ENCODE measurements at regions not wholly inside any gene's neighbourhood (a gene's known extent, or its start where the extent isn't known, plus 50 kb on each side); places are given as distances from the start of the nearest gene placed in this dataset.

DNA sequence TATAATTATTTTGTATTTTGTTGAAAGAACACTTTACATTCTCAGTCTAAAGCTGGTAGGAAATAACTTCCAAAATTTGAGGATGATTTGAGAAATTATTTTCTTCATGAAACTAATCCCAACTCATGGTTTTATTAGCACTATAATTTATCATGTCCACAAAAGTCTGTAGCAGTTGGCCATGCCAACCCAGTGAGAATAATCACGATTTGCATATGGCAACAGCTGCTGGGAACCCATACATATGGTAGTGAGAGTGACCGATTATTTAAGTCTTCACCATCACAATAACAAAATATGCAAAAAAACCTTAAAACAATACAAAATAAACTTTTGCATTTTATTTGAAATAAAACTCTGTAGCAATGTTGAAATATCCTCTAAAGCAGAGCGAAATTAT, 445.9 kb upstream of the ANO3 start:
- no peak for DNase-seq (ENCODE audit: low spot score)

DNA sequence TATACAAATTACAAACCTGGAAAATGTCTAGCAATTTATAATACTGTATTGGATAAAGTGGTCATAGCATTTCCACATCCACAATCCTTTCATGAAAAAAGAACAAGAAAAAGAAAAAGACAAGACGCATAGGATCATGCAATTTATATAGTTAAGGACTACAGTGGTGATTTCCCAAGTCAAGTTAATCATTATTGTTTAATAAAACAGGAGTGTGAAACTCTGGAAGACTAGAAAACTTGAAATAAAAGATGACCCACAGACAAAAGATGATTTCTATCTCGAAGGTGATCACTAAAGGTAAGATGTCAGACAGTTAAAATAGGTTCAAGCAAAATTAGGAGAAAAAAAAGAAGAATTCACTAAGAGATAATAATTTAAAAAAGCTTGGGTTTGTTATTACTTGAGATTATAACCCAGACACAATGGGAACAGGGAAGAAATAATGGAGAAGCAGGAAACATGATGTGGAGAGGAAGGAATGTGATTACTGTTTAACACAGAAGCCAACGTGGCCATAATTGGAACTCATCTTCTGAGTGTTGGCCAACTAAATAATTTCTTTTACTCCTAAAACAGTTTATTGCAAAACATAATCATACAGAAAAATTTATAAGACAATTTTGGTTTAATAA, 441.2 kb upstream of the ANO3 start:
- no peak for DNase-seq (ENCODE audit: low spot score)

DNA sequence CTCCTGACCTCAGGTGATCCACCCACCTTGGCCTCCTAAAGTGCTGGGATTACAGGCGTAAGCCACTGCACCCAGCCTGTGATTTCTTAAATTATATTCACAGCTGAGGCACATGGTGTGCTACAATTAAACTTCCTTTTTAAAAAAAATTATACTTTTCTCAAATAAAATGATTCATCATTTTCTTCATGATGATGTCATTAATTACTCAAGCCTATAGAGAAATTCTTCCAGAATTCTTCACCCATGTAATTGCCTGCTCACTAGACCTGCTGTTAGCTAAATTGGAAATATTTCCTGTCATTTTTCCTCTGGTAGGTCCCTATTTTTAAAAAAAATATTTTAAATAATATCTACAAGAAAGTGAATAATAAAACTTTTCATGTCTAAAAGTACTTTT, 440.0 kb upstream of the ANO3 start:
- no peak for DNase-seq (ENCODE audit: low spot score)

DNA sequence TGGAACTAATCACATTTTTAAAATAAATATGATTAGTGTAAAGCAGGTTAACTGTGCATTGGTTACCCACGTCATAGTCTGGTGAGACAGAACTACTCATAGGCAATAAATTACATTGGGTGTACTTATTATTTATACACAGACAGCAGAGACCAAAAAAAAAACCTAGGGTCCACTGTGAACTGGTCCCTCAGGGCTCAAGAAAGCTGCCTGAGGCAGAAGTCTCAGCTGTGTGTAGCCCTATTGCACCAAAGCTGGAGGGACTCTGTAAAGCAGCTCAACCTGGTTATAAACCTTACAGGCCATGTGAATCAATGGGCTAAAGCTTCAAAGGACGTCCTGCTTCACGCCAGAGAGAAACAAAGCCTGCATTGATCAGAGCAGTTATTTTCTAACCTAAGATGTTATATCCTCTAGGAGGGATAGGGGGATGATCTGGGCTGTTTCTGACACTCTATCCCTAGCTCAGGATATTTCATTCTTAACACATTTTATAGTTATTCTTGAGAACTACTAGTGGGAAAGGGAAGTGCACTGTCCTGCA, 432.2 kb upstream of the ANO3 start:
- no peak for DNase-seq (ENCODE audit: low spot score)

DNA sequence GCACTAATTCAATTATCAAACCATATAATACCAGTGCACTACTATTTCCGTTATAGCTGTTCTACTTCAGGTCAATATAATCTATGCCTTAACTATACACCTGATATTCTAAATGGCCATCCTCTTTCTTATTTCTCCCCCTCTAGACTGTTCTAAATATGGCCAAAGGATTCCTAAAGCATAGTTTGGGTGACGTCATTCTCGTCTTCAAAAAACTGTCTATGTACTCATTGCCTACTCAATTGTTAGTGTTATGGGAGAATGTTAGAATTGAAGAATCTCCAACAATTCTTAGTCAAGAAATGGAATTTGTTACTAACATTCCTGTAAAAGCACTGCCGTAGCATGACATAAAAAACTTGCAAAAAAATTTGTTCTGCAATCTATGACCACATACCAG, 431.1 kb upstream of the ANO3 start:
- DNase-seq (ENCODE audit: low spot score), result no peak

DNA sequence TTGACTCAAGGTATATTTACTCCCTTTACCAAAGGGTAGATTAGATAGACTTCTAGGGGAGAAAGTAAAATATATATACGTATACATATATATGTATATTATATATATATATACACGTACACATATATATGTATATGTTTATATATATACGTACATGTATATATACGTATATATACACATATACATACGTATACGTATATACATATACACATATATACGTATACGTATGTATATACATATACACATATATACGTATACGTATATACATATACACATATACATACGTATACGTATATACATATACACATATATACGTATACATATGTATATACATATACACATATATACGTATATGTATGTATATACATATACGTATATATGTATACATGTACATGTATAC, 430.5 kb upstream of the ANO3 start:
- no peak for DNase-seq (ENCODE audit: low spot score)

DNA sequence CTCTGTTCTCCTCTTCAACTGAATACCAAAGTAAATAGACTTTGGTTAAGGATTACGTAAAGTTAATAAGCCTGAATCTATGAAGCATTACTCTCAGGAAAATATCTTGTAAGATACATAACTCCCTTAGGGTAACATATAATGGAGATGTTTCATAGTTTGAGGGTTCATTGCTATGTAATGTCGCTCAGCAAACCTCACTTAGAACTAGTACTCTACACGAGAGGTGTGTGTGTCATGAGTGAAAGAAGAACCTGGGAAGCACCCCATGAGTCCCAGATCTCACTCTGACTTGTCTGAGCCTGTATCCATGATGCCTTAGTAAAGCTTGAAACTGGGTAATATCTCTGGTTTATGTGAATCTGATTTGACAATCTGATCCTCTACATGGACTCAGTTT, 429.5 kb upstream of the ANO3 start:
- no peak for DNase-seq (ENCODE audit: low spot score)

DNA sequence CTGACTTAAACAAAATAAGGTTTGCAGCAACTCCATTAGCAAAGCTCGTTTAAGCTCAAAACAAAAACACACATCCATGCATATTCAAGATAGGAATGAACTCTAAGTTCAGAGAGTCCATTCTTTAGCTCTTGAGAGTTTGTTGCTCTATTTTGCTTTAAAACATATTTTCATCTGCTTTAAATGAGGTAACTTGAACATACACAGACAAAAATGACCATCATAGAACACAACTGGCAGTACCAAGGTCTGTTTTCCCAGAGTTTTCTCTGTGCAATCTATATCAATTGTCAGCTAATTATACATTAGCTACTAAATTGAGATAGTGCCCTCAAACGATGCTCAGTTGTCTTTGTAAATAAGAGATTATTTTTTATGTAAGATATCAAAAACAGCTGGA, 423.2 kb upstream of the ANO3 start:
- DNase-seq (ENCODE audit: low spot score), result no peak

DNA sequence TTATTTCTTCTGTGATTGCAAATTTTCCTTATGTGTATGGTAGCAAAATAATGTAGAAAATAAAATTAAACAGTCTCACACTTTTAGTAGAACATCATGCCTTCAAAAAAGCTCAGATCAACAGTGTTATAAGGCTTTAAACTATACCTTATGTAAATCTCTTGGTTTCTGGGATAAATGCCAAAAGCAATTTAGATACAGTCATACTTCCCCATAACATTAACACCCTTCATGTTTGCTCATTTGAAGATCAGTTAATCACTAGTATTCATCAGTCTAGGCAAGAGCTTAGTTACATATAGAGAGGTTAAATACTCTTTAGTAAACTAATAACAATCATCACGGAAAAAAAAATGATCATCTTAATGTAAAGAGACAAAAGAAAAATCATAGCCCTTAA, 421.8 kb upstream of the ANO3 start:
- DNase-seq (ENCODE audit: low spot score), result no peak

DNA sequence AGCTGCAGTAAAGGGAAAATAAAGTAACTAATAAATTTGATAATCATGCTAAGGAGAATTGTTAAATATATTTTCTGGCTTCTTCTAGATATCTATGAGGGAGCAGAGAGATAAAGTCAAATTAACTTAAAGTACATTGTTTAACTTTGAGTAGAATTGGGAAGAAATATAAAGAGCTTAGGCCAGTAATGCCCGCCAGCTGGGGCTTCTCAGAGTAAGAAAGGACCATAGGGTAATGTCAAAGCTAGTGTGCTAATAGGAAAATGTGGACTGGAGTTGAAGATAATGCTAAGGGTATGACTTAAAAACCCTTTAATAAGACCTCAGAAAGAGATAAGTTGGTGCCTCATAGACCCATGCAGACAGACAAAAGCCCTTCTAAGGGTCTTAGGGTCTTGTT, 411.6 kb upstream of the ANO3 start:
- no peak for DNase-seq (ENCODE audit: low spot score)

DNA sequence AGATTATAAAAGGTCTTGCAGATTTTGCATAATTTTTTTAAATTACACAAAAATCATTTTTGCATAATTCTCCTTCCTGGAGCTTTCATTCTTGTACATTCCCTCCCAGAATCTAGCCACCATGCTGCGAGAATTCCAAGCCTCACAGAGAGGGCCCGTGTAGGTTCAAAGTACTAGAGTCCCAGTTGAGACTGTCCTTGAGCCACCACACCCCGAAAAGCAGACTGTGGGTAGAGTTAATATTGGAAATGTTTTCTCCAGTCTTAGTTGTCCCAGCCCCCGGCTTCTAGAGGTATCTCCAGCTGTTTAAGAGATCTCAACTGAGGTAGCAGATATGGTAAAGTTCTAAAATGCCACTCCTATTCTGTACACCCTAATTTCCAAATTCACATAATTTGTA, 407.3 kb upstream of the ANO3 start:
- DNase-seq (ENCODE audit: low spot score), result no peak

DNA sequence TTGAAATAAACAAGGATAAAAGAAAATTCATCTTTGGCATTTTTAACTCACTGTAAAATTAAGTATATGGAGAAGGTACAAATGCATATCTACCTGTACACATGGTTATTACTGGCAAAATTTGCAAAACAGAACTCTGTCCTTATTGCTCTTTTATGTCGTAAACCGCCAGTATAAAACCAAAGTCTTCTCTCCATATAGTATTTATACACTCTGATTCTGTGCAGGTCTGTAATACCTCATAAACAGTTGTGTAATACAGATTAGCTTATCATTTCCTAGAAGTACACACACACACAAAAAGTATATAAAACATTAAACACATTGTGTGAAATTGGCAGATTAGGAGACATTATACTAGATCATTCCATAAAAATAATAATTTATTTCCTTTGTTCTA, 406.6 kb upstream of the ANO3 start:
- DNase-seq (ENCODE audit: low spot score), result no peak

DNA sequence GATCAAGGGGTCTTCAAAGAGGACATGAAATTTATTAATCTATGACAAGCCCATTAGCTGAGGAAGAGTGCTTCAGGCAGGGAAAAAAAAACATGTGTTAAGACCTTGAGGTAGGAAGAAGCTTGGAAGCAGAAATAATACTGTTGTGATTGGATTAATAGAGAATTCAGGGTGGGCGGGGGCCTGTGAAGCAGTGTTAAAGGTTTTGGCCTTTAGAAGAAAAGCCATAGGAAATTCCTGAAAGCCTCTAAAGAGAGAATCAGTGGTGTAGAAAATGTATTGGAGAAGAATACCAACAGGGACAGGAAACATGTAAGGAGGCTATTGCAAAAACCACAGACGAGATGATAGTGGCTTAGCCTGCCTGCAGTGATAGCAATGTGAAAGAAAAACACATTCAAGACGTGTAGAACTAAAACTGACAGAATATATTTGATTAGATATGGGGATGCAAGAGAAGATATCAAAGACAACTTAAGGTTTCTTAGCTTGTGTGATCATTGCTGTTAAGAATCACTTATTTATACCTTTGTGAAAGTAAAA, 404.4 kb upstream of the ANO3 start:
- DNase-seq (ENCODE audit: low spot score), result no peak

DNA sequence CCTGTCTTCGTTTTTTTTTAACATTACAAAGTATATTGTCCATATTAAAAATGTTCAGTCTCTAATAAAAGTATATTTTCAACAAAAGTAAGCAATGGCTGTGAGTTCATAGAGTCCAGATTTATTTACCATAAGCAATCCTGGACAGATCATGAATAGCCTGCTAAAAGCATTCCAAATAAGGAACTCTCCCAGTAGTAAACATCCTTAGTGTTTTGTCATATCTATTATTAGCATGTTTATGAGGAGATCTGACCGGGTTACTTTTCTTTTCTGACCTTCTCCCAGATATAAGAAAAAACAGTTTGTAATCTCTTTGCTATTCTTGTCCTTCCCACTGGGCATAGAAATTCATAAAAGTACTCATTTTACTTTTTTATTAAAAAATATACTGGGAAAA, 403.9 kb upstream of the ANO3 start:
- no peak for DNase-seq (ENCODE audit: low spot score)

DNA sequence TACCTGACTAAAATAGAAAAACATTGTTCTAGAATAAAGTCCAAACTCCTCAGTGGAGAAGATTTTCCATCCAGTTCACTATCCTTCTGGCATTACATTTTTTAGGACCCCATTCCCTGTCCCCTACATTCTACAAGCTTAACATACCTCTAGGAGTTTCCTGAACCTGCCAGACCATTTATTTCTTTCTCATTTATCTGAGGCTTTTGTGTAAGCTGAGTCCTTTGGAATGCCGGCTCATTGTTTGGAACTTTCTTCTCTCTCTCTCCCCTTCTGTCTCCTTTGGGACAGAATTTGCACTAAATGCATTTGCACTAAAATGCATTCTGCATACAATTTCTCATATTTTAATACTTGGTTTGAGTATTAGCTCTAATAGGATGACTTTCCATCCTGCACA, 393.0 kb upstream of the ANO3 start:
- DNase-seq (ENCODE audit: low spot score), result no peak

DNA sequence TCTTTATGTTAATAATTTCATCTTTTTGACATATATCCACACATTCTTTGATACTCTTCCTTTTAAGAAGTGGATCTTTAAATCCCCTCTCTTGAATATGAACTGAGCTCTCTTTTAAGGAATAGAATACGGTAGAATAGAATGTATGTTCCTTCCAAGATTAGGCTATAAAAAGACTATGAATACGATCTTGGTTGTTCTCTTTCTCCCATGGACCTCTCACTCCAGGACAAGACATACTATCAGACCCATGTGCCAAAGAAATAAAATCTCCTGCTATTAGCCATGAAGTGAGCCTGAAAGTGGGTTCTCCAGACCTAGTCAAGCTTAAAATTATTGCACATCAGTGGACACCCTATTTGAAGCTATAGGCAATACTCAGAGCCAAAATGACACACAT, 392.2 kb upstream of the ANO3 start:
- no peak for DNase-seq (ENCODE audit: low spot score)

DNA sequence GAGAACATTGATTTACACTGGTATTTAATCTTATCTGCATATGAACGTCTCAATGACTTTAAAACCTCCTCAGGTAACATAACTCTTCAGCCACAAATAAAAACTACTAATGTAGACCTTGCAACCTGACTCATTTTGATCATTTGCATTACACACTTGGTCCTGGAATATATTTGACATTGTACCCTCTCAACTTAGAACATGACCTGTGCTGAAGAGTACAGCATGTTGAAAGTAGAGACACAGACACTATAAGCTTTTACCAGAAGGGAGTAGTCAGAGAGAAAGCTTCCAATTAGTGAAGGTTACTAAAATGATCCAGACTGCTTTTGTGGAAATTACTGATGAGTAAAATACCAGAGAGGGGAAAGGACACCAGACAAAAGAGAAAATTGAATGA, 390.6 kb upstream of the ANO3 start:
- no peak for DNase-seq (ENCODE audit: low spot score)

DNA sequence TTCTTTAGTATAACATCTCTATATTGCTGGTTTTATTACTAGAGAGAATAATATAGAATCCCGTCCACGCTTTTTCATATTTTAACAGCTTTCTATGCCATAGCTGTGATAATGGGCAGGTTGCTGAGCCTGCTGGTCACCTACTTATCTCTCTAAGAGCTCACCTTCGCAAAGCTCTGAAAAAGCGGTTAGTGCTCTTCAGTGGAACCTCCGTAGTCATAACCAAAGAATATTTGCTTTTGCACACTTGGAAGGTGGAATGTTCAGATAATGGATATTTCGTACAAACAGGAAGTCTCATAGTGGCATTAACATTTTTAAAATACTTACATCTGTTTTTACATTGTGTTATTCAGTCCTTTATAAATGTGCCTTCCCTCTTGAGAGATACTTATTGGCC, 388.9 kb upstream of the ANO3 start:
- DNase-seq (ENCODE audit: low spot score), result no peak

DNA sequence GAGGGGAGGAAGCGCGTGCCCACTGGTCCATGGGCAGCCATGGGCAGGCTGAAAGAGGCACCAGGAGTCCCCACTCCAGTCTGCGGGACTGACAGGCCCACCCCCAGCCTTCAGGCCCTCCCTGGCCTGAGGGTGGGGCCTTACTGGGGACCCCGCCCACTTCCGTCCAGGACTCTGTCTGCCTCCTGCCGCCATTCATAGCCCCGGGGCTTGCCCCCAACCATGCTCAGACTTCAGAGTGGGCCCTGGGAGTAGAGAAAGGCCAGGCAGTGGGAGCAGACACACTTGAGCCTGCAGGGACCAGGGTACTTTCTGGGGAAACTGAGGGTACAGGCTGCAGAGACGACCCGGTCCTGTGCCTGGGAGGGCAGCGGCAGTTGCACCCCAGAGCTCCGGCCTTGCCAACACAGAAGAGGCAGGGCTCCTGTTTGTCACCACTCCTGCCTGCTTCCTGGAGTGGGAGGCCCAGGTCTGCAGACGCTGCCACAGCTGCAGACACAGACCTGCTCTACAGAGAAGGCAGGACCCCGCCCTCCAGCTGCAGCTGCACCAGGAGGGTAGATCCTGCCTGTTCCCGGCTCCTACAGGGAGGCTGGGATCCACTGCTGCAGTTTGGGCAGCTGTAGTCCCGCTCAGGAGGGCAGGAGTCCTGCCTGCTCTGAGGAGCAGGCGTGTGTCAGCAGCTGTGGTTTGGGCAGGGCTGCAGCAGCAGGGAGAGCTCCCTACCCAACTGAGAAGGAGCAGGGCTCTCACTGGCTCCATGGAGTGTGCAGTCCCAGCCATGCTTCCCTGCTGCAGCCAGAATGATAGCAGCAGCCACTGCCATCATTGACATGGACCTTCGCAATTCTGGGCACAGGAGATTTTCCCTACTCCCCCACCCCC, 387.9 kb upstream of the ANO3 start:
- no peak for DNase-seq (ENCODE audit: low spot score)

DNA sequence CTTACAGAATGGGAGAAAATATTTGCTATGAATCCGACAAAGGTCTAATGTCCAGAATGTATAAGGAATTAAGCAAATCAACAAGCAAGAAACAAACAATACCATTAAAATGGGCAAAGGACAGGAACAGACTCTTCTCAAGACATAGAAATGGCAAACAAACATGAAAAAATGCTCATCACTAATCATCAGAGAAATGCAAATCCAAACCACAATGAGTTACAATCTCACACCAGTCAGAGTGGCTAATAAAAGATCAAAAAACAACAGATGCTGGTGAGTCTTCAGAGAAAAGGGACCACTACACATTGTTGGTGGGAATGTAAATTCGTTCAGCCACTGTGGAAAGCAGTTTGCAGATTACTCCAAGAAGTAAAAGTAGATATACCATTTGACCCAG, 382.0 kb upstream of the ANO3 start:
- no peak for DNase-seq (ENCODE audit: low spot score)

DNA sequence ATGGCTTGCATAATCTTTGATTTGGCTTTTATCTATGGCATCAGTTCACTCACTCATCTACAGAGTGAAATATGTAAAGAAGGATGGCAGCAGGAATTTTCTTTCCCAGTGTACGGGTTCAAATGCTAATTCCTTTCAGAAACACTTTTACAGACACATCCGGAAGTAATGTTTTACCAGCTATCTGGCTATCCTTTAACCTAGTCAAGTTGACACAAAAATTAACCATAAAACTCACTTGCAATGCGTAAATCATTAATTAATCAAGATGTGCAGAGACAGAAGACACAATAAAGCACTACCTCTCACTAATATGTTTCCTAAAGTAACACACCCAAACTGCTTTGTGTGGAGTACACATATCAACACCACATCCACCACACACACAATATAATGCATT, 378.9 kb upstream of the ANO3 start:
- DNase-seq (ENCODE audit: low spot score), result no peak

DNA sequence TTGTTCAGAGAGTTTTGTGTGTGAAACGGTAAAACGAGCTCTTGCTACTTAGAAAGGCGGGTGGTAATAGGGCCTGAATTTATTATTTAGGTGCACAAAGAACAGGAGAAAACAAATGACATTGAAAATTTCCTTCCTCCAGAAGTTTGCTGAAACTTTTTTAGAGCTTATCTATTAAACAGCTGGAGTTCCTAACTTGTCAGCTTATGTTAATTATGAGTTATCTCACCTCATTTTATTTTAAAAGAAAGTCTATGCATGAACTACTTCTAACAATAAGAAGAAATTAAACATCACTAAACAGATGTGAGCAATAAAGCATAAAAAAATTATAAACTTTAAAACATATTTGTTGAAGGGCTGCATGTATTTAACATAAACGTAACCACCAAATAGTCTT, 373.9 kb upstream of the ANO3 start:
- DNase-seq (ENCODE audit: low spot score), result no peak

DNA sequence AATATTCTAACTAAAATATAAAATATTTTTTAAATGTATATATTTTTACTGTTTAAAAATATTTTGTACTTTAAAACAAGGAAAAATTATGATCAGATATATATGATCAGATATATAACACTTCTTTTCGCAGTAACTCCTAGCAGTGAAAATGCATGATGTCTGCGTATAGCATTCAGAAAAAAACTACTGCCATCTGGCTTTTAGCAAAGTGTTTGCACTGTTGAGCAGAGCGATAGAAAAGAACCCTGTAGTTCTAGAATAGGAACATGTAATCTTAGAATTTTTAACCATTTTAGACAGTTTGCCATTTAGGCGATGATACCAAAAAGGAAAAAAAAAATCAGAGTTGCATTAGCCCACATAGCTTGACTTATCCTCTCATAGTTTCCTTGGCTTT, 370.4 kb upstream of the ANO3 start:
- no peak for DNase-seq (ENCODE audit: low spot score)
